GM23338 (cell line): ENCODE measurements at regions not wholly inside any gene's neighbourhood (a gene's known extent, or its start where the extent isn't known, plus 50 kb on each side); places are given as distances from the start of the nearest gene placed in this dataset.

Experiments
- ATAC-seq: fragments of 200-7000 bp; cut with Tn5 transposase; 3 replicates; pipeline ENCODE4 v1.9.1; 2020
- DNase-seq: peaks from one replicate; pipeline ENCODE4 v3.0.0-alpha.2; 2015; ENCODE audit warnings: low spot score
- H2AFZ ChIP-seq: fragments of 200-600 bp; sonication (generic); 2 replicates; pipeline ENCODE4 v1.8.0; 2016; ENCODE audit warnings: antibody characterized with exemption, mild to moderate bottlenecking, moderate library complexity
- H3F3A ChIP-seq: fragments of 200-600 bp; sonication (generic); replicated peaks from 2 replicates; pipeline ENCODE4 v1.8.0; 2017; ENCODE audit warnings: antibody characterized with exemption, mixed run types, low read depth
- H3K27ac ChIP-seq: fragments of 200-600 bp; sonication (generic); 2 replicates; pipeline ENCODE4 v1.6.1; 2016; ENCODE audit warnings: low read depth
- H3K27me3 ChIP-seq: fragments of 200-600 bp; sonication (generic); 2 replicates; pipeline ENCODE4 v1.8.0; 2016; ENCODE audit warnings: mild to moderate bottlenecking, mixed run types, moderate library complexity; ENCODE audit not compliant: insufficient read depth
- H3K36me3 ChIP-seq: fragments of 200-600 bp; sonication (generic); 2 replicates; pipeline ENCODE4 v1.8.0; 2016; ENCODE audit warnings: mild to moderate bottlenecking; ENCODE audit not compliant: insufficient read depth
- H3K4me1 ChIP-seq: fragments of 200-600 bp; sonication (generic); 2 replicates; pipeline ENCODE4 v1.8.0; 2016; ENCODE audit warnings: mild to moderate bottlenecking, moderate library complexity; ENCODE audit not compliant: insufficient read depth
- H3K4me2 ChIP-seq: fragments of 200-600 bp; sonication (generic); 2 replicates; pipeline ENCODE4 v1.7.1; 2017; ENCODE audit warnings: mixed run types
- H3K4me3 ChIP-seq: fragments of 200-600 bp; sonication (generic); 2 replicates; pipeline ENCODE4 v1.6.1; 2016; ENCODE audit warnings: mixed run types
- H3K79me2 ChIP-seq: fragments of 200-600 bp; sonication (generic); replicated peaks from 2 replicates; pipeline ENCODE4 v1.8.0; 2017; ENCODE audit warnings: mild to moderate bottlenecking; ENCODE audit not compliant: insufficient read depth
- H3K9me2 ChIP-seq: fragments of 200-600 bp; sonication (generic); 2 replicates; pipeline ENCODE4 v1.8.0; 2017; ENCODE audit not compliant: insufficient read depth
- H4K20me1 ChIP-seq: fragments of 200-600 bp; sonication (generic); replicated peaks from 2 replicates; pipeline ENCODE4 v1.8.0; 2017; ENCODE audit warnings: mild to moderate bottlenecking; ENCODE audit not compliant: insufficient read depth
- H3K27ac Mint-ChIP-seq: 2 replicates; pipeline ENCODE4 v1.8.0; 2020; ENCODE audit warnings: inconsistent platforms, mild to moderate bottlenecking, moderate library complexity, mixed read lengths
- H3K27me3 Mint-ChIP-seq: 3 replicates; pipeline ENCODE4 v1.8.0; 2022; ENCODE audit warnings: low read depth, mild to moderate bottlenecking, moderate library complexity, mixed read lengths, inconsistent platforms; ENCODE audit not compliant: insufficient read depth, poor library complexity
- H3K36me3 Mint-ChIP-seq: 3 replicates; pipeline ENCODE4 v1.8.0; 2021; ENCODE audit warnings: low read depth, mild to moderate bottlenecking, inconsistent platforms, moderate library complexity, mixed read lengths
- H3K4me1 Mint-ChIP-seq: 3 replicates; pipeline ENCODE4 v1.8.0; 2020; ENCODE audit warnings: mild to moderate bottlenecking, inconsistent platforms, mixed read lengths
- H3K4me3 Mint-ChIP-seq: 3 replicates; pipeline ENCODE4 v1.8.0; 2021; ENCODE audit warnings: moderate library complexity, mild to moderate bottlenecking, inconsistent platforms, mixed read lengths
- H3K9me3 Mint-ChIP-seq: 3 replicates; pipeline ENCODE4 v1.8.0; 2020; ENCODE audit warnings: moderate library complexity, mild to moderate bottlenecking, inconsistent platforms, mixed read lengths
- CREB1 ChIP-seq: fragments of 250-450 bp; sonication (Bioruptor Pico); IDR thresholded peaks from 2 replicates; pipeline ENCODE4 v1.5.0; 2020; ENCODE audit warnings: low read depth, mild to moderate bottlenecking, moderate library complexity
- EZH2phosphoT487 ChIP-seq: fragments of 200-600 bp; sonication (generic); IDR thresholded peaks from one replicate; pipeline ENCODE4 v1.8.1; 2018; ENCODE audit warnings: antibody characterized with exemption; ENCODE audit not compliant: unreplicated experiment
- NANOG ChIP-seq: IDR thresholded peaks from 2 replicates; pipeline ENCODE4 v1.6.1; 2016; ENCODE audit warnings: antibody characterized with exemption, borderline replicate concordance
- POLR2AphosphoS5 ChIP-seq: IDR thresholded peaks from 2 replicates; pipeline ENCODE4 v1.6.1; 2016; ENCODE audit warnings: antibody characterized with exemption, low read depth
- STAT1 ChIP-seq: IDR thresholded peaks from one replicate; pipeline ENCODE4 v1.6.1; 2016; ENCODE audit warnings: antibody characterized with exemption; ENCODE audit not compliant: unreplicated experiment
- ZNF114 ChIP-seq: fragments of 250-450 bp; sonication (Bioruptor Pico); IDR thresholded peaks from 2 replicates; pipeline ENCODE4 v1.5.0; 2020; ENCODE audit warnings: mild to moderate bottlenecking, moderate library complexity
- ZNF331 ChIP-seq: fragments of 250-450 bp; sonication (Bioruptor Pico); IDR thresholded peaks from 2 replicates; pipeline ENCODE4 v1.5.0; 2020; ENCODE audit warnings: low read depth, mild to moderate bottlenecking, moderate library complexity
- TF ChIP-seq, protein P1 (sequence below): fragments of 250-450 bp; sonication (Bioruptor Pico); IDR thresholded peaks from 2 replicates; pipeline ENCODE4 v1.5.0; 2020; ENCODE audit warnings: mild to moderate bottlenecking, moderate library complexity

DNA sequence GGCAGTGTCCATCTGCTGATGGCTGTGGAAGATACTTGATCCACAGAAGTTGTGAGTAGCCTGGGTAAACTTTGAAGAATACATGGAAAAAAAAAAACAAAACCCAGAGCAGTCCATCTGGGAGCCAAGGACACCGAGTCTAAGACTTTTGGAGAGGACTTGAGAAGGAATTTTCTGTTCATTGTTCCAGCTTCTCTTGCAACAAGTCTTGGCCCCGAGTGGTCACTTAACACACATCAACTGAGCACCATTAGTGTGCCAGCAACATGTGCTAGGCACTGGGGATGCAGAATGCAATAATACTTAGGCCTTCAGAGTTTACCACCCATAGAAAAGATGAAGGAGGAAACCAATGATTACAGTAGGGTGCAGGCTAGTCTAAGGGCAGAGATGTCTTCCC lies 266.7 kb downstream of the EMP1 start:
- Histone ChIP-seq H3K27me3 (no peaks in the 10 kb centered on the region), H3K36me3 (no peaks in the 10 kb centered on the region), H2AFZ (no peak overlapping the region), H3K4me3 (no peak overlapping the region), H3F3A (no peaks in the 10 kb centered on the region), H4K20me1 (no peaks in the 10 kb centered on the region), H3K9me2 (no peaks in the 10 kb centered on the region), H3K79me2 (no peaks in the 10 kb centered on the region), H3K4me2 (no peak overlapping the region), H3K4me1 (no peaks in the 10 kb centered on the region), H3K27ac (no peak overlapping the region)
- Mint-ChIP-seq H3K4me1 (no peaks in the 10 kb centered on the region), H3K4me3 (no peak overlapping the region), H3K27ac (no peak overlapping the region), H3K9me3 (no peaks in the 10 kb centered on the region), H3K27me3 (no peaks in the 10 kb centered on the region), H3K36me3 (no peaks in the 10 kb centered on the region)
- TF ChIP-seq EZH2phosphoT487 (no peak), CREB1 (no peak), STAT1 (no peak), POLR2AphosphoS5 (no peak), ZNF331 (CRISPR knock-in tag) (no peak), ZNF114 (CRISPR knock-in tag) (no peak)
- TF ChIP-seq, protein P1, sequence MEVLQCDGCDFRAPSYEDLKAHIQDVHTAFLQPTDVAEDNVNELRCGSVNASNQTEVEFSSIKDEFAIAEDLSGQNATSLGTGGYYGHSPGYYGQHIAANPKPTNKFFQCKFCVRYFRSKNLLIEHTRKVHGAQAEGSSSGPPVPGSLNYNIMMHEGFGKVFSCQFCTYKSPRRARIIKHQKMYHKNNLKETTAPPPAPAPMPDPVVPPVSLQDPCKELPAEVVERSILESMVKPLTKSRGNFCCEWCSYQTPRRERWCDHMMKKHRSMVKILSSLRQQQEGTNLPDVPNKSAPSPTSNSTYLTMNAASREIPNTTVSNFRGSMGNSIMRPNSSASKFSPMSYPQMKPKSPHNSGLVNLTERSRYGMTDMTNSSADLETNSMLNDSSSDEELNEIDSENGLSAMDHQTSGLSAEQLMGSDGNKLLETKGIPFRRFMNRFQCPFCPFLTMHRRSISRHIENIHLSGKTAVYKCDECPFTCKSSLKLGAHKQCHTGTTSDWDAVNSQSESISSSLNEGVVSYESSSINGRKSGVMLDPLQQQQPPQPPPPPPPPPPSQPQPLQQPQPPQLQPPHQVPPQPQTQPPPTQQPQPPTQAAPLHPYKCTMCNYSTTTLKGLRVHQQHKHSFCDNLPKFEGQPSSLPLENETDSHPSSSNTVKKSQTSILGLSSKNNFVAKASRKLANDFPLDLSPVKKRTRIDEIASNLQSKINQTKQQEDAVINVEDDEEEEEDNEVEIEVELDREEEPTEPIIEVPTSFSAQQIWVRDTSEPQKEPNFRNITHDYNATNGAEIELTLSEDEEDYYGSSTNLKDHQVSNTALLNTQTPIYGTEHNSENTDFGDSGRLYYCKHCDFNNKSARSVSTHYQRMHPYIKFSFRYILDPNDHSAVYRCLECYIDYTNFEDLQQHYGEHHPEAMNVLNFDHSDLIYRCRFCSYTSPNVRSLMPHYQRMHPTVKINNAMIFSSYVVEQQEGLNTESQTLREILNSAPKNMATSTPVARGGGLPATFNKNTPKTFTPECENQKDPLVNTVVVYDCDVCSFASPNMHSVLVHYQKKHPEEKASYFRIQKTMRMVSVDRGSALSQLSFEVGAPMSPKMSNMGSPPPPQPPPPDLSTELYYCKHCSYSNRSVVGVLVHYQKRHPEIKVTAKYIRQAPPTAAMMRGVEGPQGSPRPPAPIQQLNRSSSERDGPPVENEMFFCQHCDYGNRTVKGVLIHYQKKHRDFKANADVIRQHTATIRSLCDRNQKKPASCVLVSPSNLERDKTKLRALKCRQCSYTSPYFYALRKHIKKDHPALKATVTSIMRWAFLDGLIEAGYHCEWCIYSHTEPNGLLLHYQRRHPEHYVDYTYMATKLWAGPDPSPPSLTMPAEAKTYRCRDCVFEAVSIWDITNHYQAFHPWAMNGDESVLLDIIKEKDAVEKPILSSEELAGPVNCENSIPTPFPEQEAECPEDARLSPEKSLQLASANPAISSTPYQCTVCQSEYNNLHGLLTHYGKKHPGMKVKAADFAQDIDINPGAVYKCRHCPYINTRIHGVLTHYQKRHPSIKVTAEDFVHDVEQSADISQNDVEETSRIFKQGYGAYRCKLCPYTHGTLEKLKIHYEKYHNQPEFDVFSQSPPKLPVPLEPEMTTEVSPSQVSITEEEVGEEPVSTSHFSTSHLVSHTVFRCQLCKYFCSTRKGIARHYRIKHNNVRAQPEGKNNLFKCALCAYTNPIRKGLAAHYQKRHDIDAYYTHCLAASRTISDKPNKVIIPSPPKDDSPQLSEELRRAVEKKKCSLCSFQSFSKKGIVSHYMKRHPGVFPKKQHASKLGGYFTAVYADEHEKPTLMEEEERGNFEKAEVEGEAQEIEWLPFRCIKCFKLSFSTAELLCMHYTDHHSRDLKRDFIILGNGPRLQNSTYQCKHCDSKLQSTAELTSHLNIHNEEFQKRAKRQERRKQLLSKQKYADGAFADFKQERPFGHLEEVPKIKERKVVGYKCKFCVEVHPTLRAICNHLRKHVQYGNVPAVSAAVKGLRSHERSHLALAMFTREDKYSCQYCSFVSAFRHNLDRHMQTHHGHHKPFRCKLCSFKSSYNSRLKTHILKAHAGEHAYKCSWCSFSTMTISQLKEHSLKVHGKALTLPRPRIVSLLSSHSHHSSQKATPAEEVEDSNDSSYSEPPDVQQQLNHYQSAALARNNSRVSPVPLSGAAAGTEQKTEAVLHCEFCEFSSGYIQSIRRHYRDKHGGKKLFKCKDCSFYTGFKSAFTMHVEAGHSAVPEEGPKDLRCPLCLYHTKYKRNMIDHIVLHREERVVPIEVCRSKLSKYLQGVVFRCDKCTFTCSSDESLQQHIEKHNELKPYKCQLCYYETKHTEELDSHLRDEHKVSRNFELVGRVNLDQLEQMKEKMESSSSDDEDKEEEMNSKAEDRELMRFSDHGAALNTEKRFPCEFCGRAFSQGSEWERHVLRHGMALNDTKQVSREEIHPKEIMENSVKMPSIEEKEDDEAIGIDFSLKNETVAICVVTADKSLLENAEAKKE (CRISPR knock-in tag): no peak
- DNase-seq: no peak
- ATAC-seq: no peak

- H3K4me1 Mint-ChIP-seq: no peaks in the 10 kb centered on the region
- no peaks in the 10 kb centered on the region for H3K27me3 Mint-ChIP-seq
- TF ChIP-seq EZH2phosphoT487: no peak
- TF ChIP-seq, protein P1 (CRISPR knock-in tag): no peak
- TF ChIP-seq CREB1: no peak
- no peak for TF ChIP-seq NANOG
These were observed 265.9 kb downstream of the EMP1 start for GRCh38 chr12:13462450-13462849.

More at GRCh38 chr12:13462450-13462849, 265.9 kb downstream of the EMP1 start:
- Histone ChIP-seq H3K4me1 (no peaks in the 10 kb centered on the region), H3K27me3 (no peaks in the 10 kb centered on the region), H4K20me1 (no peaks in the 10 kb centered on the region), H3K79me2 (no peaks in the 10 kb centered on the region), H3K27ac (no peak overlapping the region), H2AFZ (no peak overlapping the region), H3K9me2 (no peaks in the 10 kb centered on the region; the same call in 1 of the 2 replicates), H3K4me3 (no peak overlapping the region), H3K4me2 (no peak overlapping the region), H3K36me3 (no peaks in the 10 kb centered on the region), H3F3A (no peaks in the 10 kb centered on the region)
- ATAC-seq (no peak), DNase-seq (no peak)
- Mint-ChIP-seq H3K27ac (no peak overlapping the region), H3K4me3 (no peak overlapping the region), H3K36me3 (no peaks in the 10 kb centered on the region), H3K9me3 (no peaks in the 10 kb centered on the region)
